ENCODE measurements at regions not wholly inside any gene's neighbourhood (a gene's known extent, or its start where the extent isn't known, plus 50 kb on each side); places are given as distances from the start of the nearest gene placed in this dataset.

DNA sequence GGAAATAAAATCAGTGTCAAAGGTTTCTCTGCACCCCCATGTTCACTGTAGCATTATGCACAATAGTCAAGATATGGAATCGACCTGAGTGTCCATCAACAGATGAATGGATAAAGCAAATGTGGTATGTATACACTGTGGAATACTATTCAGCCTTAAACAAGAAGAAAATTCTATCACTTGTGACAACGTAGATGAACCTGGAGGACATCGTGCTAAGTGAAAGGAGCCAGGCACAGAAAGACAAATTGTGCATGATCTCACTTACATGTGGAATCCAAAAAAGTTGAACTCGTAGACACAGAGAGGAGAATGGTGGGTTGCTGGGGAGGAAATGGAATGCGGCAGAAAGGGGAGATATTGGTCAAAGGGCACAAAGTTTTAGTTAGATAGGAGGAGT lies 136.3 kb upstream of the ESR1 start:
- Mint-ChIP-seq H3K27ac (peak overlapping the region in 1 of 7 donors; percentile 53), H3K4me1 (peaks cover 0 to 2% (median under 1%) of the 10 kb centered on the region in 4 donors), H3K9me3 (no peaks in the 10 kb centered on the region), H3K36me3 (no peaks in the 10 kb centered on the region), H3K4me3 (no peak overlapping the region), H3K27me3 (peaks cover 6 to 8% of the 10 kb centered on the region in 2 donors)
- no peaks in the 10 kb centered on the region for H3K27me3 ChIP-seq (ENCODE audit: insufficient read depth, low read length)
- no peak overlapping the region for H3K4me3 ChIP-seq (ENCODE audit: low read length in 2 of 2)
- no peaks in the 10 kb centered on the region for H3K36me3 ChIP-seq (ENCODE audit: insufficient read depth, low read length)
- DNase-seq: no peak
- intact Hi-C loops (cut with micrococcal nuclease): loop anchor here (10.0 kb wide), 1 partner anchor 226 kb away; no protein-coding TSS in a partner anchor
- H3K4me1 ChIP-seq (ENCODE audit: insufficient read depth, low read length): no peaks in the 10 kb centered on the region
- POLR2A ChIA-PET (ENCODE audit: partially characterized antibody): no interaction called here
- CTCF ChIA-PET (ENCODE audit: partially characterized antibody): no interaction called here
- no peak overlapping the region for H3K27ac ChIP-seq (ENCODE audit: low read depth, low read length)
- H3K9me3 ChIP-seq (ENCODE audit: control insufficient read depth in 1 of 2, low read length in 2 of 2): no peaks in the 10 kb centered on the region

DNA sequence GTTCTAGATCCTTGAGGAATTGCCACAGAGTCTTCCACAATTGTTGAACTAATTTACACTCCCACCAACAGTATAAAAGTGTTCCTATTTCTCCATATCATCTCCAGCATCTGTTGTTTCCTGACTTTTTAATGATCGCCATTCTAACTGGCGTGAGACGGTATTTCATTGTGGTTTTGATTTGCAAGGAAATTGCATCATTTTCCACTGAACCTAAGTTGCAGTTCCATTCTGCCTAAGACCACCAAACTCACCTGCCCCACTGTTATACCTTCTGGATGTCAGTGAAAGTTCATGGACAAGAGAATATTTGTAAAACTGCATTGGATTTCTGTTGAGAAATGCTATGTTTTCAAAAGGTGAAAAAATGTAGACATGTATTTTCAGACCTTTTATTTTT lies 132.9 kb upstream of the ESR1 start:
- Mint-ChIP-seq H3K27me3 (peaks cover 1 to 4% of the 10 kb centered on the region in 2 donors), H3K4me1 (peaks cover 0 to 2% (median under 1%) of the 10 kb centered on the region in 4 donors), H3K36me3 (no peaks in the 10 kb centered on the region), H3K4me3 (no peak overlapping the region), H3K9me3 (no peaks in the 10 kb centered on the region), H3K27ac (no peak overlapping the region)
- H3K9me3 ChIP-seq (ENCODE audit: control insufficient read depth in 1 of 2, low read length in 2 of 2): no peaks in the 10 kb centered on the region
- H3K27ac ChIP-seq (ENCODE audit: low read depth, low read length): no peak overlapping the region
- H3K27me3 ChIP-seq (ENCODE audit: insufficient read depth, low read length): no peaks in the 10 kb centered on the region
- H3K4me1 ChIP-seq (ENCODE audit: insufficient read depth, low read length): no peaks in the 10 kb centered on the region
- DNase-seq: no peak
- no peaks in the 10 kb centered on the region for H3K36me3 ChIP-seq (ENCODE audit: insufficient read depth, low read length)
- ChIA-PET CTCF (ENCODE audit: partially characterized antibody) (interaction anchor here (1.0 to 7.0 kb wide), 8 partner anchors 9 to 665 kb away, joined by 3 to 34 read pairs (median 4); no protein-coding TSS in a partner anchor), POLR2A (ENCODE audit: partially characterized antibody) (no interaction called here)
- intact Hi-C loops (cut with micrococcal nuclease): loop anchor here (10.0 kb wide), 1 partner anchor 230 kb away; no protein-coding TSS in a partner anchor
- H3K4me3 ChIP-seq (ENCODE audit: low read length in 2 of 2): no peak overlapping the region

GRCh38 chr6:151675746-151676459 lies 131.6 kb upstream of the ESR1 start:
- Mint-ChIP-seq H3K4me3 (no peak overlapping the region), H3K4me1 (peaks cover 0 to 2% (median under 1%) of the 10 kb centered on the region in 4 donors), H3K9me3 (no peaks in the 10 kb centered on the region), H3K36me3 (no peaks in the 10 kb centered on the region), H3K27me3 (peaks cover 1 to 4% of the 10 kb centered on the region in 2 donors), H3K27ac (no peak overlapping the region)
- DNase-seq: peak; percentile 46 to 57 (median 48)
- Histone ChIP-seq H3K9me3 (ENCODE audit: control insufficient read depth in 1 of 2, low read length in 2 of 2) (no peaks in the 10 kb centered on the region), H3K27me3 (ENCODE audit: insufficient read depth, low read length) (no peaks in the 10 kb centered on the region), H3K4me1 (ENCODE audit: insufficient read depth, low read length) (no peaks in the 10 kb centered on the region), H3K27ac (ENCODE audit: low read depth, low read length) (no peak overlapping the region), H3K4me3 (ENCODE audit: low read length in 2 of 2) (no peak overlapping the region), H3K36me3 (ENCODE audit: insufficient read depth, low read length) (no peaks in the 10 kb centered on the region)
- ChIA-PET CTCF (ENCODE audit: partially characterized antibody) (interaction anchor here (0.6 to 7.0 kb wide), 16 partner anchors 8 to 663 kb away, joined by 3 to 34 read pairs (median 3); no protein-coding TSS in a partner anchor), POLR2A (ENCODE audit: partially characterized antibody) (no interaction called here)
- intact Hi-C loops (cut with micrococcal nuclease): loop anchor here (1.0 to 10.0 kb wide), 4 partner anchors 231 to 1271 kb away; no protein-coding TSS in a partner anchor

GRCh38 chr6:151676460-151676945 lies 131.0 kb upstream of the ESR1 start:
- ChIA-PET CTCF (ENCODE audit: partially characterized antibody) (interaction anchor here (0.6 to 7.0 kb wide), 9 partner anchors 10 to 661 kb away, joined by 3 to 34 read pairs (median 3); no protein-coding TSS in a partner anchor), POLR2A (ENCODE audit: partially characterized antibody) (no interaction called here)
- Mint-ChIP-seq H3K27ac (no peak overlapping the region), H3K9me3 (no peaks in the 10 kb centered on the region), H3K4me1 (peaks cover 0 to 2% (median under 1%) of the 10 kb centered on the region in 4 donors), H3K4me3 (no peak overlapping the region), H3K27me3 (no peaks in the 10 kb centered on the region), H3K36me3 (no peaks in the 10 kb centered on the region)
- no peaks in the 10 kb centered on the region for H3K36me3 ChIP-seq (ENCODE audit: insufficient read depth, low read length)
- H3K27ac ChIP-seq (ENCODE audit: low read depth, low read length): no peak overlapping the region
- H3K4me1 ChIP-seq (ENCODE audit: insufficient read depth, low read length): no peaks in the 10 kb centered on the region
- no peaks in the 10 kb centered on the region for H3K9me3 ChIP-seq (ENCODE audit: control insufficient read depth in 1 of 2, low read length in 2 of 2)
- H3K4me3 ChIP-seq (ENCODE audit: low read length in 2 of 2): no peak overlapping the region
- no peak for DNase-seq
- no peaks in the 10 kb centered on the region for H3K27me3 ChIP-seq (ENCODE audit: insufficient read depth, low read length)
- intact Hi-C loops (cut with micrococcal nuclease): loop anchor here (5.0 to 10.0 kb wide), 2 partner anchors 232 to 1271 kb away; no protein-coding TSS in a partner anchor

GRCh38 chr6:151677404-151677803 lies 130.1 kb upstream of the ESR1 start:
- CTCF ChIA-PET (ENCODE audit: partially characterized antibody): interaction anchor here (1.4 to 7.0 kb wide), 4 partner anchors 13 to 590 kb away, joined by 3 to 34 read pairs (median 10); no protein-coding TSS in a partner anchor
- Histone ChIP-seq H3K4me1 (ENCODE audit: insufficient read depth, low read length) (no peaks in the 10 kb centered on the region), H3K4me3 (ENCODE audit: low read length in 2 of 2) (no peak overlapping the region), H3K36me3 (ENCODE audit: insufficient read depth, low read length) (no peaks in the 10 kb centered on the region), H3K27ac (ENCODE audit: low read depth, low read length) (no peak overlapping the region), H3K27me3 (ENCODE audit: insufficient read depth, low read length) (no peaks in the 10 kb centered on the region), H3K9me3 (ENCODE audit: control insufficient read depth in 1 of 2, low read length in 2 of 2) (no peaks in the 10 kb centered on the region)
- Mint-ChIP-seq H3K27ac (no peak overlapping the region), H3K36me3 (no peaks in the 10 kb centered on the region), H3K4me3 (no peak overlapping the region), H3K4me1 (peaks cover 0 to 2% (median under 1%) of the 10 kb centered on the region in 4 donors), H3K9me3 (no peaks in the 10 kb centered on the region), H3K27me3 (no peaks in the 10 kb centered on the region)
- POLR2A ChIA-PET (ENCODE audit: partially characterized antibody): no interaction called here
- DNase-seq: no peak
- intact Hi-C loops (cut with micrococcal nuclease): loop anchor here (5.0 to 10.0 kb wide), 2 partner anchors 233 to 1270 kb away; no protein-coding TSS in a partner anchor

- CTCF ChIA-PET (ENCODE audit: partially characterized antibody): interaction anchor here (1.1 to 7.0 kb wide), 2 partner anchors 9 to 11 kb away, joined by 3 to 34 read pairs; no protein-coding TSS in a partner anchor
- intact Hi-C loops (cut with micrococcal nuclease): loop anchor here (5.0 to 10.0 kb wide), 2 partner anchors 234 to 1268 kb away; no protein-coding TSS in a partner anchor
- H3K4me1 ChIP-seq (ENCODE audit: insufficient read depth, low read length): no peaks in the 10 kb centered on the region
Measured at GRCh38 chr6:151679081-151679480, 128.4 kb upstream of the ESR1 start.

GRCh38 chr6:151679941-151680340 lies 127.5 kb upstream of the ESR1 start:
- H3K36me3 Mint-ChIP-seq: no peaks in the 10 kb centered on the region
- H3K4me1 Mint-ChIP-seq: peaks cover 0 to 2% (median under 1%) of the 10 kb centered on the region in 4 donors
- Histone ChIP-seq H3K27me3 (ENCODE audit: insufficient read depth, low read length) (no peaks in the 10 kb centered on the region), H3K9me3 (ENCODE audit: control insufficient read depth in 1 of 2, low read length in 2 of 2) (no peaks in the 10 kb centered on the region), H3K4me3 (ENCODE audit: low read length in 2 of 2) (no peak overlapping the region), H3K27ac (ENCODE audit: low read depth, low read length) (no peak overlapping the region), H3K36me3 (ENCODE audit: insufficient read depth, low read length) (no peaks in the 10 kb centered on the region), H3K4me1 (ENCODE audit: insufficient read depth, low read length) (no peaks in the 10 kb centered on the region)
- ChIA-PET CTCF (ENCODE audit: partially characterized antibody) (interaction anchor here (0.7 to 7.0 kb wide), 4 partner anchors 9 to 613 kb away, joined by 3 to 34 read pairs (median 5); no protein-coding TSS in a partner anchor), POLR2A (ENCODE audit: partially characterized antibody) (interaction anchor here (0.9 kb wide), 1 partner anchor 38 kb away, joined by 3 read pairs; no protein-coding TSS in a partner anchor)
- H3K4me3 Mint-ChIP-seq: no peak overlapping the region
- H3K9me3 Mint-ChIP-seq: no peaks in the 10 kb centered on the region
- no peak overlapping the region for H3K27ac Mint-ChIP-seq
- H3K27me3 Mint-ChIP-seq: peaks cover 2 to 3% of the 10 kb centered on the region in 2 donors
- intact Hi-C loops (cut with micrococcal nuclease): loop anchor here (5.0 to 10.0 kb wide), 2 partner anchors 235 to 1267 kb away; no protein-coding TSS in a partner anchor
- DNase-seq: no peak

More at GRCh38 chr6:151679081-151679480, 128.4 kb upstream of the ESR1 start:
- peaks cover under 1 to 2% of the 10 kb centered on the region in 2 donors for H3K27me3 Mint-ChIP-seq
- Histone ChIP-seq H3K27me3 (ENCODE audit: insufficient read depth, low read length) (no peaks in the 10 kb centered on the region), H3K4me3 (ENCODE audit: low read length in 2 of 2) (no peak overlapping the region), H3K27ac (ENCODE audit: low read depth, low read length) (no peak overlapping the region), H3K36me3 (ENCODE audit: insufficient read depth, low read length) (no peaks in the 10 kb centered on the region), H3K9me3 (ENCODE audit: control insufficient read depth in 1 of 2, low read length in 2 of 2) (no peaks in the 10 kb centered on the region)
- no peaks in the 10 kb centered on the region for H3K36me3 Mint-ChIP-seq
- POLR2A ChIA-PET (ENCODE audit: partially characterized antibody): no interaction called here
- peaks cover 0 to 2% (median under 1%) of the 10 kb centered on the region in 4 donors for H3K4me1 Mint-ChIP-seq
- H3K9me3 Mint-ChIP-seq: no peaks in the 10 kb centered on the region
- no peak overlapping the region for H3K27ac Mint-ChIP-seq
- DNase-seq: no peak
- H3K4me3 Mint-ChIP-seq: no peak overlapping the region
